COLO829 (cell line): ENCODE measurements at regions not wholly inside any gene's neighbourhood (a gene's known extent, or its start where the extent isn't known, plus 50 kb on each side); places are given as distances from the start of the nearest gene placed in this dataset.

Experiments
- DNase-seq: peaks from one replicate; pipeline ENCODE4 v3.0.0; 2012; ENCODE audit warnings: low spot score

- no peak for DNase-seq
Observed at GRCh38 chr19:31946491-31946890, 398.9 kb upstream of the ZNF507 start.

- DNase-seq = no peak
Observed at GRCh38 chr19:31947436-31948115, 397.8 kb upstream of the ZNF507 start.

- DNase-seq = no peak
Observed at GRCh38 chr19:31952693-31953092, 392.7 kb upstream of the ZNF507 start.

- no peak for DNase-seq
Observed at GRCh38 chr19:31955061-31955460, 390.3 kb upstream of the ZNF507 start.

- DNase-seq = no peak
Observed at GRCh38 chr19:31955884-31956283, 389.5 kb upstream of the ZNF507 start.

- no peak for DNase-seq
Observed at GRCh38 chr19:31956771-31957392, 388.5 kb upstream of the ZNF507 start.

- no peak for DNase-seq
Observed at GRCh38 chr19:31957711-31958110, 387.7 kb upstream of the ZNF507 start.

GRCh38 chr19:31959527-31960018 is 385.8 kb upstream of the ZNF507 start:
- no peak for DNase-seq

- DNase-seq = no peak
Observed at GRCh38 chr19:31960474-31960873, 384.9 kb upstream of the ZNF507 start.

GRCh38 chr19:31961191-31961590 is 384.2 kb upstream of the ZNF507 start:
- DNase-seq = no peak

GRCh38 chr19:31961667-31962066 is 383.7 kb upstream of the ZNF507 start:
- DNase-seq = no peak

GRCh38 chr19:31962561-31962996 is 382.8 kb upstream of the ZNF507 start:
- no peak for DNase-seq

GRCh38 chr19:31963746-31964145 is 381.7 kb upstream of the ZNF507 start:
- DNase-seq = no peak

- no peak for DNase-seq
Observed at GRCh38 chr19:31969016-31969415, 376.4 kb upstream of the ZNF507 start.

GRCh38 chr19:31970027-31970461 is 375.4 kb upstream of the ZNF507 start:
- no peak for DNase-seq

- no peak for DNase-seq
Observed at GRCh38 chr19:31974290-31974689, 371.1 kb upstream of the ZNF507 start.

GRCh38 chr19:31974941-31975340 is 370.5 kb upstream of the ZNF507 start:
- no peak for DNase-seq

GRCh38 chr19:31975461-31975860 is 369.9 kb upstream of the ZNF507 start:
- DNase-seq = no peak

GRCh38 chr19:31976775-31977536 is 368.5 kb upstream of the ZNF507 start:
- no peak for DNase-seq

GRCh38 chr19:31979362-31979761 is 366.0 kb upstream of the ZNF507 start:
- DNase-seq = no peak

- DNase-seq = no peak
Observed at GRCh38 chr19:31979949-31980670, 365.3 kb upstream of the ZNF507 start.

GRCh38 chr19:31980796-31981195 is 364.6 kb upstream of the ZNF507 start:
- DNase-seq = no peak
